ENCODE measurements at regions not wholly inside any gene's neighbourhood (a gene's known extent, or its start where the extent isn't known, plus 50 kb on each side); places are given as distances from the start of the nearest gene placed in this dataset.

DNA sequence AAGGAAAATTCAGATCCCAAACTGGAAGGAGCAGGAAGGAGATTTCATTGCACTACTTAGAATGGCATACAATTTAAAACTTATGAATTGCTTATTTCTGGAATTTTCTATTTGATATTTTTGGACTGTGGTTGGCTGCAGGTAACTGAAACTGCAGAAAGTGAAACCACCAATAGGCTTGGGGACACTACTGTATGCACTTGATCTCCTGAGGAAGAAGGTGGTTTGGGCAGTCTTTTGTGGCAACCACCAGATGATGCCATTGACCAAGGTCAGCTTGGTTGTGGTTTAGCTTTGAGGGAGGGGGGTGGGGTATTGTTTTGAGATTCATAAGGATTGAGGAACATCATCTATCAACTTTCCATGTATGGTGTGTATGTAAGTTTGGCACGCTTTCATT, 209.5 kb upstream of the STXBP6 start:
- intact Hi-C loops (cut with DNase I): no loop called here
- Histone ChIP-seq H3K36me3 (no peaks in the 10 kb centered on the region), H3K9me3 (no peaks in the 10 kb centered on the region), H3K27me3 (ENCODE audit: low read depth) (no peaks in the 10 kb centered on the region), H3K4me3 (no peak overlapping the region), H3K4me1 (no peaks in the 10 kb centered on the region), H3K27ac (no peak overlapping the region)
- ATAC-seq: no peak
- DNase-seq: no peak
- TF ChIP-seq, protein P1, sequence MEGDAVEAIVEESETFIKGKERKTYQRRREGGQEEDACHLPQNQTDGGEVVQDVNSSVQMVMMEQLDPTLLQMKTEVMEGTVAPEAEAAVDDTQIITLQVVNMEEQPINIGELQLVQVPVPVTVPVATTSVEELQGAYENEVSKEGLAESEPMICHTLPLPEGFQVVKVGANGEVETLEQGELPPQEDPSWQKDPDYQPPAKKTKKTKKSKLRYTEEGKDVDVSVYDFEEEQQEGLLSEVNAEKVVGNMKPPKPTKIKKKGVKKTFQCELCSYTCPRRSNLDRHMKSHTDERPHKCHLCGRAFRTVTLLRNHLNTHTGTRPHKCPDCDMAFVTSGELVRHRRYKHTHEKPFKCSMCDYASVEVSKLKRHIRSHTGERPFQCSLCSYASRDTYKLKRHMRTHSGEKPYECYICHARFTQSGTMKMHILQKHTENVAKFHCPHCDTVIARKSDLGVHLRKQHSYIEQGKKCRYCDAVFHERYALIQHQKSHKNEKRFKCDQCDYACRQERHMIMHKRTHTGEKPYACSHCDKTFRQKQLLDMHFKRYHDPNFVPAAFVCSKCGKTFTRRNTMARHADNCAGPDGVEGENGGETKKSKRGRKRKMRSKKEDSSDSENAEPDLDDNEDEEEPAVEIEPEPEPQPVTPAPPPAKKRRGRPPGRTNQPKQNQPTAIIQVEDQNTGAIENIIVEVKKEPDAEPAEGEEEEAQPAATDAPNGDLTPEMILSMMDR (IDR thresholded peaks at IDR 0.05): no peak

DNA sequence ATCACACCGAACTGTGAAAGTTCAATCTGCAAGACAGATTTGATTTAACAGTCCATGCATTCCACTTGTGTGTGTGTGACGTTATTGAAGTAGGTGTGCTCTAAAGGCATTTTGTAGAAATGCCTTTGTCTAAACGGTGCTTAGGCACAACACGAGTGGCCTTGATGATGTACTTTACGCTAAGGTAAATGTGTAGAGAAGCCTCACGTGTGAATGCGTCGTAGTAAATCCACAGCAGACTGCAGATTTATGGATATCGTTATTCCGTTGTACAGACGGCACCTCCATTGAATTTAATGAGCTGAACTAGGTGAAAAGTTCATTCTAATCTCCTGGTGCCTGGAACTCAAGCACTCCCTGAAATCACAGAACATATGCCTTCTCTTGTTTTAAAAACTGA, 202.8 kb upstream of the STXBP6 start:
- TF ChIP-seq, protein P1 (IDR thresholded peaks at IDR 0.05): no peak
- H3K4me3 ChIP-seq: no peak overlapping the region
- H3K36me3 ChIP-seq: no peaks in the 10 kb centered on the region
- DNase-seq: no peak
- H3K27ac ChIP-seq: no peak overlapping the region
- ATAC-seq: no peak
- H3K9me3 ChIP-seq: no peaks in the 10 kb centered on the region
- H3K27me3 ChIP-seq (ENCODE audit: low read depth): no peaks in the 10 kb centered on the region
- no peaks in the 10 kb centered on the region for H3K4me1 ChIP-seq
- intact Hi-C loops (cut with DNase I): no loop called here

DNA sequence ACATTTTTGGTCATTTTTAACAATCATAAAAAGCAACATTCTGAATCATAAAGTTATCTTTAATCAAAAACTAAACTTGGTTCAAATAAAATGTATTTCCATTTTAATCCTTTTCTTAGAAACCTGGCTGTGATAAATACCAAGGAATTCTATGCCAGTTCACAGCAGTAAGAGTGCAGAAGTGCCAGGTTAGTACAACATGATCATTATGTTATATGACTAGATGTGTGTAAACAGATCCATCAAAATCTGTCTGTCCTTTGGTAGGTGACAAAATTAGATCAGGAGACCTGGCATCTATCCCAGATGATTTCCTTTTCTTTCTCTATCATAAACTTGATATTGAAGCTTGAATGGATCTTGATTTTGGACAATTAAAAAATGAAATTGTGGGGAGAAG, 200.6 kb upstream of the STXBP6 start:
- Histone ChIP-seq H3K27ac (no peak overlapping the region), H3K9me3 (no peaks in the 10 kb centered on the region), H3K36me3 (no peaks in the 10 kb centered on the region), H3K4me3 (no peak overlapping the region), H3K27me3 (ENCODE audit: low read depth) (no peaks in the 10 kb centered on the region), H3K4me1 (no peaks in the 10 kb centered on the region)
- DNase-seq (no peak), ATAC-seq (no peak)
- TF ChIP-seq, protein P1 (IDR thresholded peaks at IDR 0.05): no peak
- intact Hi-C loops (cut with DNase I): no loop called here

DNA sequence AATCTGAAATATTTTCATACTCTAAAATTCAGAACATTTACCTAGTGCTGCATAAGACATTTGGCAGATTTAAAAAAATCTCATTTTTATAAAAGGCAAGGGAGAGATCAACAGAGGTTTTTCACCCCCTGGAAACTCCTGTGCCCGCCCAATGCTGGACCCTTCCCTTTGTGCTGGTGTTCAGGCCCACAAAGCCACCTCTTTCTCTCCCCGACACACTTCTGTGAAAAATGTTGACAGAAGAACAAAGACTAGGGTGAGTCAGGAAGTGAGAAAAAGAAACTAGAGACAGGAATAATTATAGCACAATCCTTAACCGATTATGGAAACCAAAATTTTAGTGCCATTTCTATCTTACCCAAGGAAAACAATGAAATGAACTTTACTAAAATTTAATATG, 197.7 kb upstream of the STXBP6 start:
- DNase-seq (no peak), ATAC-seq (no peak)
- TF ChIP-seq, protein P1 (IDR thresholded peaks at IDR 0.05): no peak
- Histone ChIP-seq H3K36me3 (no peaks in the 10 kb centered on the region), H3K27me3 (ENCODE audit: low read depth) (no peaks in the 10 kb centered on the region), H3K9me3 (no peaks in the 10 kb centered on the region), H3K27ac (no peak overlapping the region), H3K4me3 (no peak overlapping the region), H3K4me1 (no peaks in the 10 kb centered on the region)
- intact Hi-C loops (cut with DNase I): no loop called here

DNA sequence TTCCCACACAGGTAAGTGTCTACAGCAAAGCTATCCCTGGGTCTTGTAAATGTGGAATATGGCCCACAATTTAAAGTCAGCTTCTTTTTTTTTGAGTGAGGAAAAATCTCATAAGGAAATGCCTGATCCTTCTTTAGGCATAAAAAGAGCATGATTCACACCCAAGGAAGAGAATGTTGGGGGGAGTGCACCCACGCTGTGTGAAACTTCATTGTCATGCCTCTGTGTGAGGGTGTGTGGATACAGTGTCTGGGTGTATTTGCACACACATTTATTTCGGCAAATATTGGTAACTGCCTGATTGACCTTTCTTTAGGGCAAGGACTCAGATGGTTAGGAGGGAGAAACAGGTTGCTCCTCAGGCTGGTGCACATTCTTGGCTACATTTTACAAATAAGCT, 196.8 kb upstream of the STXBP6 start:
- Histone ChIP-seq H3K36me3 (no peaks in the 10 kb centered on the region), H3K4me3 (no peak overlapping the region), H3K27me3 (ENCODE audit: low read depth) (no peaks in the 10 kb centered on the region), H3K27ac (no peak overlapping the region), H3K4me1 (no peaks in the 10 kb centered on the region), H3K9me3 (no peaks in the 10 kb centered on the region)
- DNase-seq: no peak
- no peak for ATAC-seq
- TF ChIP-seq, protein P1 (IDR thresholded peaks at IDR 0.05): no peak
- intact Hi-C loops (cut with DNase I): no loop called here

DNA sequence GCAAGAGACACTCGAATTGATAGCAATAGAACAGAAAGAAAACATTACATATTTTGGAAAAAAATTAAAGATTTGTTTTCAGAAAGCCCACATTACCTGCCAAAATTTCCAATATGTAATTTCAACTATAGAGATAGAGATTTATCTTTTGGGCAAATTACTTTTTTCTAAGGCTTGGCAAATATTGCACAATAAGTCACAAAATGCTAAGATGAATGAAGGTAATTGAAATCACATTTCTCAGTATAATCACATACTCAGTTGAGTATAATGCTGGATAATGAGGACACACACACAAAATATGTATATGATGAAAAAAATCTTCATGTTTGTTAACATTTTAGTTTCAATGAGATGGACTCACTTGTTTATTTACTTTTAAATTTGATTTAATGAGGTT, 189.2 kb upstream of the STXBP6 start:
- Histone ChIP-seq H3K9me3 (no peaks in the 10 kb centered on the region), H3K27me3 (ENCODE audit: low read depth) (no peaks in the 10 kb centered on the region), H3K4me1 (no peaks in the 10 kb centered on the region), H3K4me3 (no peak overlapping the region), H3K36me3 (no peaks in the 10 kb centered on the region), H3K27ac (no peak overlapping the region)
- DNase-seq (no peak), ATAC-seq (no peak)
- intact Hi-C loops (cut with DNase I): no loop called here
- TF ChIP-seq, protein P1 (IDR thresholded peaks at IDR 0.05): no peak
